Liver (tissue), 3 donors: ENCODE measurements at regions not wholly inside any gene's neighbourhood (a gene's known extent, or its start where the extent isn't known, plus 50 kb on each side); places are given as distances from the start of the nearest gene placed in this dataset.

Experiments
- ATF3 ChIP-seq: IDR thresholded peaks from 2 replicates; pipeline ENCODE4 v1.6.1; 2016; ENCODE audit warnings: antibody characterized with exemption
- CTCF ChIP-seq: fragments of 150-350 bp; IDR thresholded peaks from 2 replicates; pipeline ENCODE4 v1.5.1; 2017; ENCODE audit warnings: improper control_type of control experiment, low read depth, low read length; ENCODE audit not compliant: missing input control
- EGR1 ChIP-seq, 2 donors: IDR thresholded peaks; 2 replicates each; pipeline ENCODE4 v1.6.1; 2016 to 2018; ENCODE audit warnings: antibody characterized with exemption in 2 of 2, low read depth in 2 of 2
- FOXA1 ChIP-seq: IDR thresholded peaks from 2 replicates; pipeline ENCODE4 v1.6.1; 2016; ENCODE audit warnings: antibody characterized with exemption
- GABPA ChIP-seq, 2 donors: IDR thresholded peaks in 1 of 2; conservative IDR thresholded peaks in 1 of 2; 2 replicates each; pipeline ENCODE4 v1.6.1; 2016; ENCODE audit warnings: antibody characterized with exemption in 2 of 2, mild to moderate bottlenecking in 1 of 2, moderate library complexity in 1 of 2
- HNF4G ChIP-seq: IDR thresholded peaks from 2 replicates; pipeline ENCODE4 v1.6.1; 2016; ENCODE audit warnings: antibody characterized with exemption
- MAX ChIP-seq: IDR thresholded peaks from 2 replicates; pipeline ENCODE4 v1.6.1; 2016; ENCODE audit warnings: antibody characterized with exemption
- RAD21 ChIP-seq, 2 donors: IDR thresholded peaks; 2 replicates each; pipeline ENCODE4 v1.6.1; 2016; ENCODE audit warnings: antibody characterized with exemption in 2 of 2, mild to moderate bottlenecking in 2 of 2
- REST ChIP-seq: IDR thresholded peaks from 2 replicates; pipeline ENCODE4 v1.6.1; 2016; ENCODE audit warnings: antibody characterized with exemption, mild to moderate bottlenecking
- SP1 ChIP-seq: IDR thresholded peaks from 2 replicates; pipeline ENCODE4 v1.6.1; 2018; ENCODE audit warnings: antibody characterized with exemption, mild to moderate bottlenecking
- TAF1 ChIP-seq: conservative IDR thresholded peaks from 2 replicates; pipeline ENCODE4 v1.6.1; 2016; ENCODE audit warnings: antibody characterized with exemption, mild to moderate bottlenecking
- ZBTB33 ChIP-seq: IDR thresholded peaks from 2 replicates; pipeline ENCODE4 v1.6.1; 2016; ENCODE audit warnings: antibody characterized with exemption
- donor health status: healthy.
- donor health status: healthy.

GRCh38 chr16:85306793-85307551 is 194.7 kb upstream of the CIBAR2 start:
- TF ChIP-seq REST (no peak), CTCF (no peak), GABPA (IDR thresholded peaks at IDR 0.05 in 1 of 2, conservative IDR thresholded peaks at IDR 0.05 in 1 of 2) (no peak), MAX (no peak), RAD21 (IDR thresholded peaks at IDR 0.05) (no peak), TAF1 (no peak), ZBTB33 (no peak), ATF3 (no peak), EGR1 (IDR thresholded peaks at IDR 0.05; ENCODE audit: low read depth in 2 of 2) (no peak), HNF4G (no peak), SP1 (no peak), FOXA1 (no peak)
